ENCODE measurements at regions not wholly inside any gene's neighbourhood (a gene's known extent, or its start where the extent isn't known, plus 50 kb on each side); places are given as distances from the start of the nearest gene placed in this dataset.

DNA sequence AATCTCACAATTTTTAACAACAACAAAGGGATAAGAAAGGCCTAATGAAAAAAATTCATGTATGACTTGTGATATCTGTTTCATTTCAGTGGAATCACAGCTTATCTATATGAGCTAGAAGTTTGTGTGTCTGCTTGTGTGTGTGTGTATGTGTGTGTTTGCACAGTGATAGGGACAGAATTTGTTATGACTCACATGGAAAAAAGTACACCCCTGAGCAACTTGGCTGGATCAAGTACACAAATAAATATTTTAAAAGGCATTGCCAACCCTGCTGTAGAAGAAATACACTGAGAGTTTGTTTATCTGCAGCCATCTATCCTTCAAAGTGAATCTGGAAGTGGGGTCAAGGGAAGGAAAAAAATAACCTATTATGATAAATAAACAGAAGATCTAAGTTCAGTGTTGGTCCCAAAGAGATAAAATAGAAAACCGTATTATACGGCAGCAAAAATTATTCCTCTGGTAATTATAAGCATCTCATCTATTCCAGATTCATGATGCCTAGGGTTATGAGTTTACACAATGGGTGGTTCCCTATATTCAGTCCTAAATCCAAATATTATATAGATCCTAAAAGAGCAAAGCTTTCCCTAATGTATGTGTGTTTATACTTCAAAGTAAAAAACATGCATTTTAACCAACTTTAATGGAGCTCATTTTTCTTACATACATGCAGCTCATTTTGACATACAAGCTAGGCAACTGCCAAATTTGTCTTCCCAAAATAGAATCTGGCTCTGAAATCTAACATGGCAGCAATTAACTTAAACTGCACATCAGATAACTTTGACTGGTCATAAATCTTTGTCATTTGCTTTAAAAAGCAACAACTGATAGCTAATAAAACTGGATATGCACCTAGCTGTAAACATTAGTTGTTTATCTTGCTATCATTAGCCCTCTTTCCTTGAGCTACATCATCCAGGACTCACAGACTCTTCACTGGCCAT lies 420.6 kb downstream of the IRS1 start (continued):
- no peak for TF ChIP-seq TOPORS (CRISPR knock-in tag; IDR thresholded peaks at IDR 0.05)
- TF ChIP-seq ARID4A (CRISPR knock-in tag; IDR thresholded peaks at IDR 0.05; ENCODE audit: borderline replicate concordance), result no peak
- TF ChIP-seq, protein P1, sequence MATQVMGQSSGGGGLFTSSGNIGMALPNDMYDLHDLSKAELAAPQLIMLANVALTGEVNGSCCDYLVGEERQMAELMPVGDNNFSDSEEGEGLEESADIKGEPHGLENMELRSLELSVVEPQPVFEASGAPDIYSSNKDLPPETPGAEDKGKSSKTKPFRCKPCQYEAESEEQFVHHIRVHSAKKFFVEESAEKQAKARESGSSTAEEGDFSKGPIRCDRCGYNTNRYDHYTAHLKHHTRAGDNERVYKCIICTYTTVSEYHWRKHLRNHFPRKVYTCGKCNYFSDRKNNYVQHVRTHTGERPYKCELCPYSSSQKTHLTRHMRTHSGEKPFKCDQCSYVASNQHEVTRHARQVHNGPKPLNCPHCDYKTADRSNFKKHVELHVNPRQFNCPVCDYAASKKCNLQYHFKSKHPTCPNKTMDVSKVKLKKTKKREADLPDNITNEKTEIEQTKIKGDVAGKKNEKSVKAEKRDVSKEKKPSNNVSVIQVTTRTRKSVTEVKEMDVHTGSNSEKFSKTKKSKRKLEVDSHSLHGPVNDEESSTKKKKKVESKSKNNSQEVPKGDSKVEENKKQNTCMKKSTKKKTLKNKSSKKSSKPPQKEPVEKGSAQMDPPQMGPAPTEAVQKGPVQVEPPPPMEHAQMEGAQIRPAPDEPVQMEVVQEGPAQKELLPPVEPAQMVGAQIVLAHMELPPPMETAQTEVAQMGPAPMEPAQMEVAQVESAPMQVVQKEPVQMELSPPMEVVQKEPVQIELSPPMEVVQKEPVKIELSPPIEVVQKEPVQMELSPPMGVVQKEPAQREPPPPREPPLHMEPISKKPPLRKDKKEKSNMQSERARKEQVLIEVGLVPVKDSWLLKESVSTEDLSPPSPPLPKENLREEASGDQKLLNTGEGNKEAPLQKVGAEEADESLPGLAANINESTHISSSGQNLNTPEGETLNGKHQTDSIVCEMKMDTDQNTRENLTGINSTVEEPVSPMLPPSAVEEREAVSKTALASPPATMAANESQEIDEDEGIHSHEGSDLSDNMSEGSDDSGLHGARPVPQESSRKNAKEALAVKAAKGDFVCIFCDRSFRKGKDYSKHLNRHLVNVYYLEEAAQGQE (IDR thresholded peaks at IDR 0.05; ENCODE audit: borderline replicate concordance in 1 of 2, low read depth in 1 of 2, low read length in 2 of 2), result no peak
- TF ChIP-seq, protein P2, sequence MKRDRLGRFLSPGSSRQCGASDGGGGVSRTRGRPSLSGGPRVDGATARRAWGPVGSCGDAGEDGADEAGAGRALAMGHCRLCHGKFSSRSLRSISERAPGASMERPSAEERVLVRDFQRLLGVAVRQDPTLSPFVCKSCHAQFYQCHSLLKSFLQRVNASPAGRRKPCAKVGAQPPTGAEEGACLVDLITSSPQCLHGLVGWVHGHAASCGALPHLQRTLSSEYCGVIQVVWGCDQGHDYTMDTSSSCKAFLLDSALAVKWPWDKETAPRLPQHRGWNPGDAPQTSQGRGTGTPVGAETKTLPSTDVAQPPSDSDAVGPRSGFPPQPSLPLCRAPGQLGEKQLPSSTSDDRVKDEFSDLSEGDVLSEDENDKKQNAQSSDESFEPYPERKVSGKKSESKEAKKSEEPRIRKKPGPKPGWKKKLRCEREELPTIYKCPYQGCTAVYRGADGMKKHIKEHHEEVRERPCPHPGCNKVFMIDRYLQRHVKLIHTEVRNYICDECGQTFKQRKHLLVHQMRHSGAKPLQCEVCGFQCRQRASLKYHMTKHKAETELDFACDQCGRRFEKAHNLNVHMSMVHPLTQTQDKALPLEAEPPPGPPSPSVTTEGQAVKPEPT (CRISPR knock-in tag; IDR thresholded peaks at IDR 0.05; ENCODE audit: low read depth), result no peak
- TF ChIP-seq, protein P3, sequence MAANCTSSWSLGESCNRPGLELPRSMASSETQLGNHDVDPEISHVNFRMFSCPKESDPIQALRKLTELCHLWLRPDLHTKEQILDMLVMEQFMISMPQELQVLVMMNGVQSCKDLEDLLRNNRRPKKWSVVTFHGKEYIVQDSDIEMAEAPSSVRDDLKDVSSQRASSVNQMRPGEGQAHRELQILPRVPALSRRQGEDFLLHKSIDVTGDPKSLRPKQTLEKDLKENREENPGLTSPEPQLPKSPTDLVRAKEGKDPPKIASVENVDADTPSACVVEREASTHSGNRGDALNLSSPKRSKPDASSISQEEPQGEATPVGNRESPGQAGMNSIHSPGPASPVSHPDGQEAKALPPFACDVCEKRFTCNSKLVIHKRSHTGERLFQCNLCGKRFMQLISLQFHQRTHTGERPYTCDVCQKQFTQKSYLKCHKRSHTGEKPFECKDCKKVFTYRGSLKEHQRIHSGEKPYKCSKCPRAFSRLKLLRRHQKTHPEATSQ (CRISPR knock-in tag; IDR thresholded peaks at IDR 0.05; ENCODE audit: borderline replicate concordance), result no peak
